ENCODE measurements at regions not wholly inside any gene's neighbourhood (a gene's known extent, or its start where the extent isn't known, plus 50 kb on each side); places are given as distances from the start of the nearest gene placed in this dataset.

- TF ChIP-seq CTCF (conservative IDR thresholded peaks at IDR 0.05; ENCODE audit: low read depth, low read length) = no peak
- TF ChIP-seq FOS (IDR thresholded peaks at IDR 0.05; ENCODE audit: low read depth, low read length) = no peak
- no peak for TF ChIP-seq POLR2A (IDR thresholded peaks at IDR 0.05; ENCODE audit: low read depth, low read length)
- TF ChIP-seq MAFK (IDR thresholded peaks at IDR 0.05; ENCODE audit: low read depth, low read length) = no peak
Observed at GRCh38 chr7:20494566-20494965, 120.9 kb upstream of the ABCB5 start.
